ENCODE measurements at regions not wholly inside any gene's neighbourhood (a gene's known extent, or its start where the extent isn't known, plus 50 kb on each side); places are given as distances from the start of the nearest gene placed in this dataset.
A peak's percentile ranks its signal among the peaks of the same experiment; 100 is the strongest.

DNA sequence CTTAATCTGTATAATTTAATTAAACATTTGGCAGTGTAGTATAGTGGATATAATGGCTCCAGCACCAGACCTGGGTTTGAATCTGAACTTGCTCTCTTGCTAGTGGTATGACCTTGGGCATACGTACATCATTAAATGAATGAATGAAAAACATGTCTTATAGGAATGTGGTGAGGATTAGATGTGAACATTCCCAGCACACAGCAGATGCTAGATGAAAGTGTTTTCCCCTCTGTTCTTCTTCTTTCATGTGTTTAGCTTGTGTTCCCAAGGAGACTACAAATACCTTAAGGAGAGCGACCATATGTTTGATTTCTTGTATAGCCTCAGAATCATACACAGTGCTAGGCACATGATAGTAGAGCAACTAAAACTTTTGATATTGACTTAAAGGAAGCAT is 56.5 kb downstream of the CT47B1 start:
- DNase-seq (ENCODE audit: low spot score) = no peak

DNA sequence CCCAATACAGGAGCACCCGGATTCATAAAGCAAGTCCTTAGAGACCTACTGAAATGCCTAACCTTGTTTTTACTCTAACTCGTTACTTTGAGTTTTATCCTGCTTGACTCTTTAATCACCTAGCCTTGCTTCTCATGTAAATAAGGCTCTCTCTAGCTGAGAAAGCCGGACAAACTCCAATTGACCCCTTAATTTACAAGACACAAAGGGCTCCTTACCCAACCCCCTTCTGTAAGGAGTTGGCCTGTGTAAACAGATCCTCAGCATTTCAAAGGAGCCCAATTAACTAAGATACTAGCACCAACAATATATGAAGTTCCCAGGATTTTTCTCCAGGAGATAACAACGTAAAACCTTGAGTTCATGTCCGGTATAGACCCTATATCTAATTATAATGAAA is 61.7 kb downstream of the CT47B1 start:
- no peak for DNase-seq (ENCODE audit: low spot score)

GRCh38 chrX:120801426-120801825 is 74.2 kb downstream of the CT47B1 start:
- no peak for DNase-seq (ENCODE audit: low spot score)

DNA sequence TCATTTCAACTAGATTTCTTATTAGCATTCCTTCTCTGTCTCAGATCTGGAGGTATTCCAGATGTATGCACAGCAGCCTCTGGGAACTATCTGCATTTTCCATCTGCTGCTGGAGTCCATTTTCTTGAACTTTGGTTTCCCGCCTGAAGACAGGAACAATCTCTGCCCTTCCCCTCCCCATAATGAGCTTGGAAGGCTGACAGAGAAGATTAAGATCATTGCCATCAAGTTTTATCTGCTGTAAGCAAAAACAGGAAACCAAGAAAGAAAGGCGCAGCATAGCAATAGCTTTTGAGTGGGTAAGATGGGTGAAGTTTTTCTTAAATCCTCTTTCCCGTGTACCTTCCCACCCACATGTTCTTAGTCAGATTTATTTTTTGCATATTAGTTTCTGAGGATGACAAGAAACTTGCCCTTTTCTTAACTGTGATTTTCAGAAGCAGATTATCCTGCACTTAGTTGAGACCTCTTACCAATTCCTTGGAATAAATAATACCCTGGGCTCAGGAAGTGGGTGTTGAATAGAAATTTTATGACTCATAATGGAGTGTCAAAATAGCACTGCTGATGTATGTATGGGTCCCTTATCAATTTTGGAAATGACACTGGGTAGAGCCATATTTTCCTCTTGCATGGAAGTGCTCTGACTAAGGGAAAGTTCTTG is 78.3 kb downstream of the CT47B1 start:
- DNase-seq (ENCODE audit: low spot score) = no peak

DNA sequence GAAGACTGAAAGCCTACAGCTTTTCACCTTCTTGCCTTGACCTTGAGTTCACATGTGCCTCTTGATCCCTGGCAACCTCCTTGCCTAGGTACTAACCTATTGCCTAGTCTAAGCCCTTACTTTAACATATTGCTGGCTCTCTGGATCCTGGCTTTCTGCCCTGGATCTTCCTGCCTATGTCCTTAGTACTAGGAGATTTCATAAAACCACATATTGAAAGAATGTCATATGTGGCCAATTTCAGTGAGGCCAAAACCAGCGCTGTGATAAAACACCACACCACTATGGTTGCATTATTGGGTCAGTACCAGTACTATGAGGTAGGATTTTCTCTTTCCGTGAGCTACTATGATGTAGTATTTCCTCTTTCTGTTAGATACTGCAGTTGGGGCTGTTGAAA is 80.4 kb downstream of the CT47B1 start:
- DNase-seq (ENCODE audit: low spot score) = no peak

GRCh38 chrX:120794525-120794975 is 81.1 kb downstream of the CT47B1 start:
- peak; percentile 35 for DNase-seq (ENCODE audit: low spot score)

- DNase-seq (ENCODE audit: low spot score) = no peak
Measured at GRCh38 chrX:120793098-120793497, 82.6 kb downstream of the CT47B1 start.

DNA sequence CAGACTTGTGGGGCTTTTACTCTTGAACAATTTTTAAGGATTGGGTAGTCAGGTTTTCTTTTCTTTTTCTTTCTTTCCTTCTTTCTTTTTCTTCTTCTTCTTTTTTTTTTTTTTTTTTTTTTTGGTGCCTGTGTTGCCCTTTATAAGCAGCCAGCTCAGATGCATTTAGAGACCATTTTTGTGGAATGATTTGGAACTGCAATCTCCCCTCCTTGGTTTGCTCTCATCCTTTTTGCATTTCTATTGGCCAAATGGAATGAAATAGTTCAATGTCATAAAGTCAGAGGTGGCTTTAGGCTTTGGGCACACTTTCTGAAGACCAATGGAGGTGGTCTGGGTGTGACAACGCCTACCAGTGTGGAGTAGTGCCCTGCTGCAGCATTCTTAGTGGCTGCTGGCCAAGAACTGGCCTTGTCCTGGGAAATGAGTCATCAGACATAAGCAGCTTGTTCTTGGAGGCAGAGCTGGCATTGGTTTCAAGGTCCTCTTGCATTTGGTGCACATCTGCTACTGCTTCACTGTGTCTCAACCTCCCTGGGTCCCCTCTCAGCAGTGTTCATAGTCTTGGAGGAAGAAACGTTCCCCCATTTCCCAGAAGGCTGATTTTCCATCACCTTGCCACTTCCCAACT is 84.5 kb downstream of the CT47B1 start:
- DNase-seq (ENCODE audit: low spot score) = peak; percentile 51

GRCh38 chrX:120790552-120790951 is 85.1 kb downstream of the CT47B1 start:
- DNase-seq (ENCODE audit: low spot score) = no peak

GRCh38 chrX:120790118-120790517 is 85.5 kb downstream of the CT47B1 start:
- DNase-seq (ENCODE audit: low spot score) = peak; percentile 67

DNA sequence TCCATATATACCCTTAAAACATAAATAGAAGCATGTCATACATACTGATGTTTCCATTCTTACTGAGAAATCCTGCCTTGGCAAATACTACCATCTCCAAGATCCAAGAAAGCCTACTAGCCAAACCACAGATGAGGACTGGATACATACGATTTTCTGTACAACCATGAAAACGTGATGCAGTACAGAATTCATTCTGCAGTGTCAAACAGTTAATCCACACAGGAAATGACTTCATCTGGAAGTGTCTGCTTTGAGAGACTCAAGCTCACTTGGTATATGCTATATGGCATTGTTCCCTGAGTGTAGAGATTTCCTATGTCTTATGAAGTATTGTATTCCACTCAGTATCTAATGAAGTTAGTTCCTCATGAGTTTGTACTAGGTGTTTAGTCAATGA is 94.3 kb downstream of the CT47B1 start:
- no peak for DNase-seq (ENCODE audit: low spot score)

DNA sequence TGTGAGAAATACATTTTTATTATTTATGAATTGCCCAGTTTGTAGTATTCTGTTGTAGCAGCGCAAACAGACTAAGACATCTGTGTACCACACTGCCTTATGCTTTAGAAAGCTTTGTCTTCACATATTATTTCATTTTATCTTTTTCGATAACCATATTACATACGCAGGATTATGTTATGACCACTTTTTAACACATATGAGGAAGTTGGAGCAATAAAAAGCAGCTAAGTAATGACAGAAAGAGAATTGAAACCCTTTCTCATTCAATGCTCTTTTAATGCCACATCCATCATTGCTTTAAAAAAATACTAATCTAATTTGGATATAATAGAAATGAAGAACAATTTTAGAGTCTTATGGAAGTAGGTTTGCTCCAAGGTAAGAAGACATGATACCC is 99.7 kb downstream of the CT47B1 start:
- DNase-seq (ENCODE audit: low spot score) = no peak

GRCh38 chrX:120774606-120775005 is 101.1 kb downstream of the CT47B1 start:
- no peak for DNase-seq (ENCODE audit: low spot score)

GRCh38 chrX:120773801-120774200 is 101.9 kb downstream of the CT47B1 start:
- no peak for DNase-seq (ENCODE audit: low spot score)

DNA sequence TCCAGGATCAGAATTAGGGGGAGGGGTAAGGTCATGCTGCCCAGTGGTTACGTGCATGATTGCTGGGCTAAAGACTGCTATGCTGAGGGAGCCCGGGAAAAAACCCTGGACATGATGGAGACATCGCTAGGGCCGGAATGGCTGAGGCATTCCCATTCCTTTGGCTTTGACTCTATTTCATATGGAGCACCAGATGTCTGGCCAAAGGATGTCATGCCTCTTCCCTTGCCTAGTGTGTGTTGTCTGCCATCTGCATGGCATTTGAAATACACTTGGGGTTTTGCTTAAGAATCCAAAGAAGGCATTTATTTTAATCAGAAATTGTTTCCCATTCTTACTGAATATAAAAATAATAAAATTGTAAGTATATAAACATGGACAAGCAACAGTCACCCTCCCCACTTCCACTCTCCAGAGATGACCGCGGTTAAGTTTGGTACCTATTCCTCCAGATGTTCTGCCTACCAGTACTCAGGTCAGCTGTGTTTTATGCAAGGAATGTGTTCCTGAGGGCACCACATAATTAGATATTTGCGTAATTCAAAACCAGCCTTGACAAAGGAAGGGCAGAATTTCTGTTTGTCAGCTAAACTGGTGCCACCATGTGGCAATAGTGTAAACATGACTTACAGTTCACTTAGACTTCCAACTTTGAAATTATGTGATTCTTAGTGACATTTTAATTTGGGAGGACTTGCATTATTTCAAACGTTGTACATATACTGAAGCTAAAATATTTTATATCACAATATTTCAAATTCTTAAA is 105.9 kb downstream of the CT47B1 start:
- peak; percentile 62 for DNase-seq (ENCODE audit: low spot score)

DNA sequence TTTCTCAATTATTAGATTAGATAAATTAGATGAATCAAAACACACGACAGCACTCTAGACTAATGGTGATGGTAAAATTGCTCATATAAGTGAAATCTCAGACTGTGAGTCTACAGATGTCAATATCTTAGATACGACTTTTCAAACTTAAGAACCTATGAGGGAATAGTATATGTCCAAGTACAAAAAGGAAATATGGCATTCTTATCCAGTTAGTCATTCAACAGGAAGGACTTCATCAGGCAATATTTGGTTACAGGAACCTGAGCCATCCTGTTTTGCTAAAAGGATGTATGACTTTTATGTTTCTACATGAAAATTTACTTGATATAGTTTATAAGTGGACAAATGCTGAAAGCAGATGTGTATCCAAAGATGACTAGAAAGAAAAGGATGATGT is 107.0 kb downstream of the CT47B1 start:
- peak; percentile 37 for DNase-seq (ENCODE audit: low spot score)

DNA sequence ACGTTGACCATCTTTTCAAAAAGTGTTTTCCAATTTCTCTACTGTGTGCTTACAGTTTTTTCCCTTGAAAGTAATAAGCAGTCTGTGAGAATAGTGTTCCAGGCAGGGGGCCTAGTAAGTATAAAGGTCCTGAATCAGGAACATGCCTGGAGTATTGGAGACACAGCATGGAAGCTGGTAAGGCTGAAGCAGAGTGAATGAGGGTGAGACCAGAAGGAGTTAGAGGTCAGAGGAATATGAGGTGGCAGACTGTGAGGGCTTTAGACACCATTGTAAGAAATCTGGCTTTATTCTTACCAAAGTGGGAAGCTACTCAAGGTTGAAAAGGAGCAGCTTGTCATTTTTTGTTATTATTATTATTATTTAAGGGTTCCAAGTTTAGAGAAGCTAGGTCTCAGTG is 107.4 kb downstream of the CT47B1 start:
- no peak for DNase-seq (ENCODE audit: low spot score)

GRCh38 chrX:120763269-120763668 is 112.4 kb downstream of the CT47B1 start:
- no peak for DNase-seq (ENCODE audit: low spot score)

- no peak for DNase-seq (ENCODE audit: low spot score)
Measured at GRCh38 chrX:120761810-120762209, 113.9 kb downstream of the CT47B1 start.

DNA sequence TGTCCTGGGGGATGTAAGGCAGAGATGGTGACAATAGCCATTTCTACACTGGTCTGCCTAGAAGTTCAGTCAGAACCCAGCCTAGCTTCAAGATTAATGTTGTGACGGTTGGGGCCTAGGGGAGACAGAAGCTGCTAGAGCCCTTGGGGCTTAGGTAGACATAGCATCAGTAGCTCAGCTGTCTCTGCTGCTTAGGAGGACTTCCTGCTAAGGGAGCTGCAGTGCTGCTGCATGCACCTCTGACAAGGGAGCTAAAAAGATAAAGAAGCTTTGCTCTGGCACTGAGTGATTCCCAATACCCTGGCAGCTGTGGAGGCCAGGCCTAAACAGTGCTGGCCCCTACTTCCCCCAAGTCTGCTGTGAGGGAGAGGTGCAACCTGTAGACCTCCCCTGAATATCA is 116.0 kb downstream of the CT47B1 start:
- DNase-seq (ENCODE audit: low spot score) = no peak

GRCh38 chrX:120755066-120755846 is 120.4 kb downstream of the CT47B1 start:
- no peak for DNase-seq (ENCODE audit: low spot score)

Data from kidney tubule cell (primary cell).